ENCODE measurements at regions not wholly inside any gene's neighbourhood (a gene's known extent, or its start where the extent isn't known, plus 50 kb on each side); places are given as distances from the start of the nearest gene placed in this dataset.

GRCh38 chr13:33401238-33401637, 115.7 kb upstream of the STARD13 start:
- no peak overlapping the region for H3K27ac ChIP-seq (ENCODE audit: low read length in 2 of 2)
- no peak overlapping the region for H3K4me3 ChIP-seq (ENCODE audit: control extremely low read depth in 1 of 5, extremely low read depth in 1 of 5, insufficient read depth in 1 of 5, low read depth in 2 of 5, low read length in 4 of 5)
- POLR2A ChIA-PET: no interaction called here
- intact Hi-C loops (cut with micrococcal nuclease): no loop called here
- H3K27me3 ChIP-seq (replicated peaks in 1 of 4; ENCODE audit: control extremely low read depth in 1 of 4, control insufficient read depth in 3 of 4, insufficient read depth in 4 of 4, low read length in 3 of 4): no peaks in the 10 kb centered on the region
- H4K20me1 ChIP-seq (ENCODE audit: control insufficient read depth, insufficient read depth, low read length, poor library complexity, severe bottlenecking): no peaks in the 10 kb centered on the region
- no peak overlapping the region for H3K9ac ChIP-seq (ENCODE audit: low read length)
- Mint-ChIP-seq H3K27ac (no peak overlapping the region), H3K4me3 (no peak overlapping the region), H3K27me3 (no peaks in the 10 kb centered on the region), H3K4me1 (no peaks in the 10 kb centered on the region), H3K9me3 (ENCODE audit: insufficient read depth) (no peaks in the 10 kb centered on the region)
- no peaks in the 10 kb centered on the region for H3K4me1 ChIP-seq (ENCODE audit: control insufficient read depth in 2 of 2, insufficient read depth in 2 of 2, low read length in 2 of 2)
- H2AFZ ChIP-seq (ENCODE audit: insufficient read depth, low read depth, low read length, poor library complexity, severe bottlenecking): no peak overlapping the region
- ATAC-seq (ENCODE audit: low read depth) (no peak), DNase-seq (no peak)
- CTCF ChIA-PET: no interaction called here
- no peaks in the 10 kb centered on the region for H3K79me2 ChIP-seq (ENCODE audit: control insufficient read depth, insufficient read depth, low read length)
- H3K9me3 ChIP-seq (ENCODE audit: control extremely low read depth in 1 of 3, control insufficient read depth in 2 of 3, insufficient read depth in 1 of 3, low read length in 2 of 3): no peaks in the 10 kb centered on the region
- no peaks in the 10 kb centered on the region for H3K36me3 ChIP-seq (replicated peaks in 1 of 2; ENCODE audit: control extremely low read depth in 1 of 2, control insufficient read depth in 1 of 2, extremely low read depth in 1 of 2, insufficient read depth in 2 of 2, low read length in 1 of 2)
- 99% methylated on average over 4 of the region's 4 CpGs for WGBS (ENCODE audit: insufficient coverage)
- TF ChIP-seq CTCF (IDR thresholded peaks at IDR 0.05): no peak
- no peak for TF ChIP-seq EZH2 (IDR thresholded peaks at IDR 0.05; ENCODE audit: borderline replicate concordance, insufficient read depth, low read depth, low read length, poor library complexity, severe bottlenecking)
- H3K4me2 ChIP-seq (replicated peaks; ENCODE audit: low read depth, low read length, poor library complexity, severe bottlenecking): no peak overlapping the region

GRCh38 chr13:33402975-33403374, 117.4 kb upstream of the STARD13 start:
- H3K4me3 ChIP-seq (ENCODE audit: control extremely low read depth in 1 of 5, extremely low read depth in 1 of 5, insufficient read depth in 1 of 5, low read depth in 2 of 5, low read length in 4 of 5): no peak overlapping the region
- Mint-ChIP-seq H3K9me3 (ENCODE audit: insufficient read depth) (no peaks in the 10 kb centered on the region), H3K27me3 (no peaks in the 10 kb centered on the region), H3K27ac (no peak overlapping the region), H3K4me3 (no peak overlapping the region), H3K4me1 (no peaks in the 10 kb centered on the region)
- H3K36me3 ChIP-seq (replicated peaks in 1 of 2; ENCODE audit: control extremely low read depth in 1 of 2, control insufficient read depth in 1 of 2, extremely low read depth in 1 of 2, insufficient read depth in 2 of 2, low read length in 1 of 2): no peaks in the 10 kb centered on the region
- ChIA-PET CTCF (no interaction called here), POLR2A (no interaction called here)
- no peaks in the 10 kb centered on the region for H4K20me1 ChIP-seq (ENCODE audit: control insufficient read depth, insufficient read depth, low read length, poor library complexity, severe bottlenecking)
- no peaks in the 10 kb centered on the region for H3K79me2 ChIP-seq (ENCODE audit: control insufficient read depth, insufficient read depth, low read length)
- H3K4me2 ChIP-seq (replicated peaks; ENCODE audit: low read depth, low read length, poor library complexity, severe bottlenecking): no peak overlapping the region
- ATAC-seq (ENCODE audit: low read depth): no peak
- H3K9ac ChIP-seq (ENCODE audit: low read length): no peak overlapping the region
- H3K27ac ChIP-seq (ENCODE audit: low read length in 2 of 2): no peak overlapping the region
- WGBS (ENCODE audit: insufficient coverage): 86% methylated on average over 7 of the region's 7 CpGs
- H3K27me3 ChIP-seq (replicated peaks in 1 of 4; ENCODE audit: control extremely low read depth in 1 of 4, control insufficient read depth in 3 of 4, insufficient read depth in 4 of 4, low read length in 3 of 4): no peaks in the 10 kb centered on the region
- intact Hi-C loops (cut with micrococcal nuclease): no loop called here
- DNase-seq: no peak
- no peaks in the 10 kb centered on the region for H3K4me1 ChIP-seq (ENCODE audit: control insufficient read depth in 2 of 2, insufficient read depth in 2 of 2, low read length in 2 of 2)
- H3K9me3 ChIP-seq (ENCODE audit: control extremely low read depth in 1 of 3, control insufficient read depth in 2 of 3, insufficient read depth in 1 of 3, low read length in 2 of 3): no peaks in the 10 kb centered on the region
- TF ChIP-seq CTCF (IDR thresholded peaks at IDR 0.05) (no peak), EZH2 (IDR thresholded peaks at IDR 0.05; ENCODE audit: borderline replicate concordance, insufficient read depth, low read depth, low read length, poor library complexity, severe bottlenecking) (no peak)
- no peak overlapping the region for H2AFZ ChIP-seq (ENCODE audit: insufficient read depth, low read depth, low read length, poor library complexity, severe bottlenecking)

Data from B cell (primary cell).